Muscle of arm (tissue), 1 donor: ENCODE measurements at regions not wholly inside any gene's neighbourhood (a gene's known extent, or its start where the extent isn't known, plus 50 kb on each side); places are given as distances from the start of the nearest gene placed in this dataset.
A peak's percentile ranks its signal among the peaks of the same experiment; 100 is the strongest.

Source experiments
- DNase-seq: peaks from one replicate; pipeline ENCODE4 v3.0.0-alpha.2; 2013

DNA sequence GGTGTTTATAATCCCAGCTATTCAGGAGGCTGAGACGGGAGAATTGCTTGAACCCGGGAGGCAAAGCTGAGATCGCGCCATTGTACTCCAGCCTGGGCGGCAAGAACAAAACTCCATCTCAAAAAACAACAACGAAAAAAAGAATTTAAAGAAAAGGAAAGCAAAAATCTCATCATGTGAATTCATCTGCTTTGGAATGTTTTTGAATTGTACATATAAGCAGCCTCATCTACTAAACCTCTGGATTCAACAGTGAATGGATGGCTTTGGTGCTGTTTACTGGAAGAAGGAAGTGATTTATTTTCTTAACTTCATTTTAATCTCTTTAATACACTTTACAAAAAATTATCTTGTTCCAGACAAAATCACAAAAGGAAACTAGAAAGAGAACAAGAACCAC, 51.8 kb upstream of the PNRC1 start:
- no peak for DNase-seq

- no peak for DNase-seq
These were observed 52.8 kb upstream of the PNRC1 start for GRCh38 chr6:89027756-89028155.

DNA sequence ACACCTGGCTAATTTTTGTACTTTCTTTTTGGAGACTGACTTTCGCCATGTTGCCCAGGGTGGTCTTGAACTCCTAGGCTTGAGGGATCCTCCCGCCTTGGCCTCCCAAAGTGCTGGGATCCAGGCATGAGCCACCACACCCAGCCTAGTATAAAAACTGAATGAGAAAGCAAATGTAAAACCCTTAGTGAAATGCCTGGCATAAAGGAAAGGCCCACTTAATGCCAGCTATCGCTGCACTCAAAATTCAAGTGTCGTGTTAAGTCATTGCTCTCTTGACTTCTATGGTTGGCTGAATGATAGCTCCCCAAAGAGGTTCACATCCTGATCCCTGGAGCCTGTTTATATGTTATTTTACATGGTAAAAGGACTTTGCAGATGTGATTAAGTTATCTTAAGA, 54.4 kb upstream of the PNRC1 start:
- DNase-seq, result no peak

DNA sequence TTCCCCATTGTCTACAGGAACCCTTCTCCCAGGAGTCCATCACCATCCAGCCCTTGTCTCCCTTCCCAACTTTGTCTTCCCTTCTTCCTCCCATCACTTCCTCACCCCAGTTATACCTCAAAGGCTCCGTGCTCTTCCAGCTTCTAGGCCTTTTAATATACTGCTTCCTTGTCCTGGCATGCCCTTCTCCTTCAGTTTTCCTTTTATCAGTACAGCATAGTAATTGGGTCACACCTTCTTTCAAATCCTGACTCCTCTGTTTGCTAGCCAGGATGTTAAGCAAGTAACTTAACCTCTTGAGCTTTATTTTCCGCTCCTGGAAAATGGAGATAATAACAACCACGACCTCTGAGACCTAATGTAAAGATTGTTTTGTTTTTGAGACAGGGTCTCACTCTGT, 54.9 kb upstream of the PNRC1 start:
- no peak for DNase-seq

DNA sequence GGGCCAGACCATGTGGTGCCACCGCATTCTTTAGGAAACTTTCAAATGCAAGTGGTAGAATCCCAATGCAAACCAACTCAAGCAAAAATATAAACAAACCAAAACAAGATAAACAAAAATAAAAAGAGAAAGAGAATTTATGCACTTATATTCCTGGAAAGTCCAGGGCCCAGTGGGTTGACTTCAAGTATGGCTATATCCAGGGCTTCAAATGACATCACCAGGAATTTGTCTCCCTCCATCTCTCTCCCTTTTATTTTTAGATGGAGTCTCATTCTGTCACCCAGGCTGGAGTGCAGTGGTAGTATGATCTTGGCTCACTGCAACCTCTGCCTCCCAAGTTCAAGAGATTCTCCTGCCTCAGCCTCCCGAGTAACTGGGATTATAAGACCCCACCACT, 56.1 kb upstream of the PNRC1 start:
- DNase-seq, result no peak

DNA sequence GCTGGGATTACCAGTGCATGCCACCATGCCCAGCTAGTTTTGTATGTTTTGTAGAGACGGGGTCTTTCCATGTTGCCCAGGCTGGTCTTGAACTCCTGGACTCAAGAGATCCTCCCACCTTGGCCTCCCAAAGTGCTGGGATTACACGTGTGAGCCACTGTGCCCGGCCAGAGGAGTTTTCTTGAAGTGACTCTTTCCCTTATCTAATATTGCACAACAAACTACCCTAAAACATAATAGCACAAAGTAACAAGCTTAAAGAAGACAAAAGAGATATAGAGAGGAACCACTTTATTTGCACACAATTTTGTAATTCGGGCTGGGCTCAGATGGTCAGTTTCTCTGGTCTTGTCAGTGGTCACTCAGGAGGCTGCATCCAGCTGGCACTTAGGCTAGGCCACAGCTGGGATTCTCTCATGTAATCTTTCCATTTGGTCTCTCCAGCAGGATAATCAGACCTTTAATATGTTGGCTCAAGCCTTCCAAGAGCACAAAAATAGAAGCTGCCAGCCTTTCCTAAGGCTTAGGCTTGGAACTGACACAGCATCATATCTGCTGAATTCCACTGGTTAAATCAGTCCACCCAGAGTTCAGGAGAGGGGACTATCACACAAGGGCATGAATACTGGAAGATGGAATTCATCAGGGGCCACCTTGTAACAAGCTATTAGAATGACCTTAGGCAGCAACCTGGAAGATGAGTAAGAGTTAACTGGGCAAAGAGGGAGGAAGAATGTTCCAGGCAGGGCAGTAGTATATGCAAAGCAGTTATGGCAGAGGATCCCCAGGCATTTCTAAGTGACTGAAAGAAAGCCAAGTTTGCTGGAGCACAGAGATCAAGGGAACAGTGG, 56.7 kb upstream of the PNRC1 start:
- DNase-seq, result peak; percentile 55

DNA sequence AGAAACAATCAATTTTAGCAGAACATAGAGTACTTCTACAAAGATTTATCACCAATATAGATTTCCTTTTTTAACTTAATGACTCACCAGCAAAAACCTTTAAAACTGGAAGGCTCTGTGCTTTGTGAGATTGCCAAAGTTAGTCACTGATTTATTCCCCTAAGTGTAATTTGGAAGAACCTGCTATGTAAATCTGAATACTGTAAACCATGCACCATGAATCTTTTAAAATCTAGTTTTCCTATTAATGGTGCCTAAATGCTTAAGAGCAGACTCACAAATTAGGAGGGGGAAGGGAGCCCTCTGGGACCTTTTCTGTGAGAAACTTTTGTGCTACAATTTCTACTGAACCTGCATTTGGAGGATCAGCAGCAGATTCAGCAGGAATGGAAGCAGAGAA, 57.8 kb upstream of the PNRC1 start:
- DNase-seq, result peak; percentile 39

DNA sequence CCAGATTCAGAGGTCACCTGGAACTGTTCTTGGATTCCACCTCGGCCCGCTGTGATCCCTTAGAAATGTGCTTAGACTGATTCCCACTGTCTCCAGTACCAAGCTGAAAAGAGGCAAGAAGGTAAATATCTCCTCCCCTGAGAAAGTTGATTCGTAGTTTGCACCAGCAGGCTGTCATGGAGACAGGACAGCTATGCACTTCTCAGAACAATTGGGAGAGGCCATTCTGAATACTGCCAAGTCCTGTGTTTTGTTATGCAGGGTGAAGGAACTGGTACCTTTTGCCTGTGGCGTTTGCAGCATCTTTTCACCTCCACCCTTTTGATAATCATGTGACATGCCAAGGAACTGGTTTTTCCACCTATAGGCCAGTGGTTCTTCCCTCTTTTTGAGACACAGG, 58.2 kb upstream of the RNGTT start:
- DNase-seq, result no peak

- no peak for DNase-seq
These were observed 52.6 kb upstream of the RNGTT start for GRCh38 chr6:89015971-89016370.

DNA sequence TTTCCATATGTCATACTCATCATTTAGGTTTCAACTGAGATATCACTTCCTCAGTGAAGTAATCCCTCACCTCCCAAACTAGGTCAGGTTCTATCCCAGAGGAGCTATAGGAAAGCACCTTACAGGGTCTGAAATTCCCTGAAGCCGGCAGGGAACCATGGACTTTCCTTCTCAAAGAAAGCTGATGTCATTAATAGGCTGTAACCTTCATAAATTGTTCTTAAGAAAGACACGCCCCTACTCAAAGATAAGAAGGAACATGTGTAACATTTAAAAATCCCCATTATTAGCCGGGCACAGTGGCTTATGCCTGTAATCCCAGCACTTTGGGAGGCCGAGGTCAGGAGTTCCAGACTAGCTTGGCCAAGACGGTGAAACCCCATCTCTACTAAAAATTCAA, 50.0 kb upstream of the RNGTT start:
- DNase-seq, result no peak
